Lower leg skin (tissue), 3 donors: ENCODE measurements at regions not wholly inside any gene's neighbourhood (a gene's known extent, or its start where the extent isn't known, plus 50 kb on each side); places are given as distances from the start of the nearest gene placed in this dataset.

Experiments used
- CTCF ChIP-seq, 3 donors: fragments of 450-650 bp; IDR thresholded peaks; one replicate each; pipeline ENCODE4 v1.5.1; 2016; ENCODE audit warnings: antibody characterized with exemption in 3 of 3, mild to moderate bottlenecking in 3 of 3, moderate library complexity in 2 of 3
- POLR2A ChIP-seq, 2 donors: fragments of 450-650 bp; IDR thresholded peaks; one replicate each; pipeline ENCODE4 v1.6.1; 2016 to 2017; ENCODE audit warnings: antibody characterized with exemption in 2 of 2, mild to moderate bottlenecking in 1 of 2, moderate library complexity in 1 of 2

- TF ChIP-seq POLR2A (IDR thresholded peaks at IDR 0.05) (no peak), CTCF (IDR thresholded peaks at IDR 0.05) (no peak)
Observed at GRCh38 chr10:20396701-20397100, 500.4 kb downstream of the NEBL start.
